Spleen (tissue), 7 donors: ENCODE measurements at regions not wholly inside any gene's neighbourhood (a gene's known extent, or its start where the extent isn't known, plus 50 kb on each side); places are given as distances from the start of the nearest gene placed in this dataset.

Source experiments
- POLR2A ChIP-seq, 3 donors: fragments of 450-650 bp; IDR thresholded peaks; one replicate each; pipeline ENCODE4 v1.5.1; 2017; ENCODE audit warnings: antibody characterized with exemption in 3 of 3, mild to moderate bottlenecking in 1 of 3
- TF ChIP-seq, protein P1 (sequence below), 11 experiments: fragments of 200-600 bp in 7 of 11; fragments of 450-650 bp in 4 of 11; sonication (generic) in 4 of 11; IDR thresholded peaks in 8 of 11; conservative IDR thresholded peaks in 3 of 11; 1 replicate in 7 of 11; 2 replicates in 4 of 11; pipeline versions ENCODE4 v1.4.0 to v1.8.0; 2016 to 2021; ENCODE audit warnings: antibody characterized with exemption in 11 of 11, inconsistent platforms in 4 of 11, mild to moderate bottlenecking in 1 of 11
- donor health status: DM: no; HTN: no; CAD: no; lungs with moderate emphysema.
- donor health status: DM: no; HTN: no; CAD: no.
- donor health status: DM: no; HTN: no; CAD: no.

DNA sequence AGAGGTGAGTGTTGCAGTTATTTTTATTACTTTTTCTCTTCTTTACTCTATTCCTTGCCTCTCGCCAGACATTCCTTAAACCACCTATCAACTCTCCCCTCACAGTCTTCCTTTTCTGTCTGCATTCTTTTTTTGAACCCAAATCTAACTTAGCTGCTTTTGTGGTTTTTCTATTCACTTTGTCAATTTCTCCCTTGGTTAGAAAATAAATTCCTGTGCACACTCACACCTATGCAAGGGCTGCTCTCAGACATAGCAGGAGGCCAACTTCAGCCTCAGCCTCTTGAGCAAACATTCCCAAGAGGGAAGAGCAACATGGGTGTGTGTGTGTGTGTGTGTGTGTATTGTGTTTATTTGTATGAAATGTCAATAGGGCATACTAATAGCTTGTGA, 808.6 kb downstream of the RNF144A start:
- TF ChIP-seq POLR2A (IDR thresholded peaks at IDR 0.05) = no peak
- TF ChIP-seq, protein P1, sequence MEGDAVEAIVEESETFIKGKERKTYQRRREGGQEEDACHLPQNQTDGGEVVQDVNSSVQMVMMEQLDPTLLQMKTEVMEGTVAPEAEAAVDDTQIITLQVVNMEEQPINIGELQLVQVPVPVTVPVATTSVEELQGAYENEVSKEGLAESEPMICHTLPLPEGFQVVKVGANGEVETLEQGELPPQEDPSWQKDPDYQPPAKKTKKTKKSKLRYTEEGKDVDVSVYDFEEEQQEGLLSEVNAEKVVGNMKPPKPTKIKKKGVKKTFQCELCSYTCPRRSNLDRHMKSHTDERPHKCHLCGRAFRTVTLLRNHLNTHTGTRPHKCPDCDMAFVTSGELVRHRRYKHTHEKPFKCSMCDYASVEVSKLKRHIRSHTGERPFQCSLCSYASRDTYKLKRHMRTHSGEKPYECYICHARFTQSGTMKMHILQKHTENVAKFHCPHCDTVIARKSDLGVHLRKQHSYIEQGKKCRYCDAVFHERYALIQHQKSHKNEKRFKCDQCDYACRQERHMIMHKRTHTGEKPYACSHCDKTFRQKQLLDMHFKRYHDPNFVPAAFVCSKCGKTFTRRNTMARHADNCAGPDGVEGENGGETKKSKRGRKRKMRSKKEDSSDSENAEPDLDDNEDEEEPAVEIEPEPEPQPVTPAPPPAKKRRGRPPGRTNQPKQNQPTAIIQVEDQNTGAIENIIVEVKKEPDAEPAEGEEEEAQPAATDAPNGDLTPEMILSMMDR (IDR thresholded peaks at IDR 0.05 in 8 of 11, conservative IDR thresholded peaks at IDR 0.05 in 3 of 11) = no peak
